ENCODE measurements at regions not wholly inside any gene's neighbourhood (a gene's known extent, or its start where the extent isn't known, plus 50 kb on each side); places are given as distances from the start of the nearest gene placed in this dataset.

GRCh38 chr16:65658787-65659220, 536.9 kb upstream of the CDH11 start:
- no peaks in the 10 kb centered on the region for H3K9me3 ChIP-seq
- H3K36me3 ChIP-seq = no peaks in the 10 kb centered on the region
- H3K4me3 ChIP-seq = no peak overlapping the region
- H3K4me1 ChIP-seq = no peaks in the 10 kb centered on the region
- intact Hi-C loops (cut with DNase I) = no loop called here
- peaks cover 0 to 16% (median 0%) of the 10 kb centered on the region in 4 donors for H3K27me3 ChIP-seq
- no peak overlapping the region for H3K27ac ChIP-seq (replicated peaks in 1 of 4)
- no peak for DNase-seq (ENCODE audit: extremely low spot score)
- WGBS = 68% methylated on average over 2 of the region's 2 CpGs
- no peak for TF ChIP-seq POLR2AphosphoS5 (IDR thresholded peaks at IDR 0.05)
- TF ChIP-seq EP300 (IDR thresholded peaks at IDR 0.05) = no peak
- TF ChIP-seq CTCF (IDR thresholded peaks at IDR 0.05) = no peak
- no peak for TF ChIP-seq POLR2A (IDR thresholded peaks at IDR 0.05; ENCODE audit: low read depth)

GRCh38 chr16:65658349-65658748, 536.5 kb upstream of the CDH11 start:
- no peaks in the 10 kb centered on the region for H3K9me3 ChIP-seq
- 41% methylated on average over 4 of the region's 4 CpGs for WGBS
- no peak overlapping the region for H3K4me3 ChIP-seq
- no peak for DNase-seq (ENCODE audit: extremely low spot score)
- H3K27ac ChIP-seq (replicated peaks in 1 of 4) = no peak overlapping the region
- intact Hi-C loops (cut with DNase I) = no loop called here
- peaks cover 0 to 16% (median 0%) of the 10 kb centered on the region in 4 donors for H3K27me3 ChIP-seq
- H3K4me1 ChIP-seq = no peaks in the 10 kb centered on the region
- TF ChIP-seq POLR2AphosphoS5 (IDR thresholded peaks at IDR 0.05) (no peak), CTCF (IDR thresholded peaks at IDR 0.05) (no peak), EP300 (IDR thresholded peaks at IDR 0.05) (no peak), POLR2A (IDR thresholded peaks at IDR 0.05; ENCODE audit: low read depth) (no peak)
- no peaks in the 10 kb centered on the region for H3K36me3 ChIP-seq

GRCh38 chr16:65657556-65657955, 535.7 kb upstream of the CDH11 start:
- Histone ChIP-seq H3K4me3 (no peak overlapping the region), H3K9me3 (no peaks in the 10 kb centered on the region), H3K27me3 (peaks cover 0 to 16% (median 0%) of the 10 kb centered on the region in 4 donors), H3K27ac (replicated peaks in 1 of 4) (no peak overlapping the region), H3K36me3 (no peaks in the 10 kb centered on the region), H3K4me1 (no peaks in the 10 kb centered on the region)
- WGBS = 94% methylated on average over 1 of the region's 1 CpG
- DNase-seq (ENCODE audit: extremely low spot score) = no peak
- no peak for TF ChIP-seq CTCF (IDR thresholded peaks at IDR 0.05)
- TF ChIP-seq POLR2A (IDR thresholded peaks at IDR 0.05; ENCODE audit: low read depth) = no peak
- TF ChIP-seq EP300 (IDR thresholded peaks at IDR 0.05) = no peak
- no peak for TF ChIP-seq POLR2AphosphoS5 (IDR thresholded peaks at IDR 0.05)
- intact Hi-C loops (cut with DNase I) = no loop called here

GRCh38 chr16:65657071-65657494, 535.2 kb upstream of the CDH11 start:
- no peak for DNase-seq (ENCODE audit: extremely low spot score)
- 63% methylated on average over 6 of the region's 6 CpGs for WGBS
- H3K27me3 ChIP-seq = peaks cover 0 to 16% (median 0%) of the 10 kb centered on the region in 4 donors
- intact Hi-C loops (cut with DNase I) = no loop called here
- no peaks in the 10 kb centered on the region for H3K9me3 ChIP-seq
- no peak overlapping the region for H3K4me3 ChIP-seq
- no peaks in the 10 kb centered on the region for H3K36me3 ChIP-seq
- H3K27ac ChIP-seq (replicated peaks in 1 of 4) = no peak overlapping the region
- no peaks in the 10 kb centered on the region for H3K4me1 ChIP-seq
- no peak for TF ChIP-seq POLR2AphosphoS5 (IDR thresholded peaks at IDR 0.05)
- TF ChIP-seq EP300 (IDR thresholded peaks at IDR 0.05) = no peak

GRCh38 chr16:65655802-65656201, 533.9 kb upstream of the CDH11 start:
- Histone ChIP-seq H3K9me3 (no peaks in the 10 kb centered on the region), H3K27me3 (peaks cover 0 to 16% (median 0%) of the 10 kb centered on the region in 4 donors), H3K4me3 (no peak overlapping the region), H3K27ac (replicated peaks in 1 of 4) (no peak overlapping the region), H3K4me1 (no peaks in the 10 kb centered on the region), H3K36me3 (no peaks in the 10 kb centered on the region)
- WGBS = 94% methylated on average over 3 of the region's 3 CpGs
- TF ChIP-seq POLR2A (IDR thresholded peaks at IDR 0.05; ENCODE audit: low read depth) = no peak
- no peak for TF ChIP-seq EP300 (IDR thresholded peaks at IDR 0.05)
- TF ChIP-seq POLR2AphosphoS5 (IDR thresholded peaks at IDR 0.05) = no peak
- TF ChIP-seq CTCF (IDR thresholded peaks at IDR 0.05) = no peak
- DNase-seq (ENCODE audit: extremely low spot score) = no peak
- intact Hi-C loops (cut with DNase I) = no loop called here
